ENCODE measurements at regions not wholly inside any gene's neighbourhood (a gene's known extent, or its start where the extent isn't known, plus 50 kb on each side); places are given as distances from the start of the nearest gene placed in this dataset.

- DNase-seq (ENCODE audit: low read depth, low spot score) = no peak
These were observed 168.0 kb downstream of the LINC00237 start for GRCh38 chr20:20938131-20938530.

- no peak for DNase-seq (ENCODE audit: low read depth, low spot score)
These were observed 172.8 kb downstream of the LINC00237 start for GRCh38 chr20:20933142-20933958.

GRCh38 chr20:20932156-20932555 is 174.0 kb downstream of the LINC00237 start:
- no peak for DNase-seq (ENCODE audit: low read depth, low spot score)

- DNase-seq (ENCODE audit: low read depth, low spot score) = no peak
These were observed 174.5 kb downstream of the LINC00237 start for GRCh38 chr20:20931632-20932031.

- DNase-seq (ENCODE audit: low read depth, low spot score) = no peak
These were observed 175.1 kb downstream of the LINC00237 start for GRCh38 chr20:20931024-20931423.

- no peak for DNase-seq (ENCODE audit: low read depth, low spot score)
These were observed 175.7 kb downstream of the LINC00237 start for GRCh38 chr20:20930500-20930899.

- DNase-seq (ENCODE audit: low read depth, low spot score) = no peak
These were observed 176.8 kb downstream of the LINC00237 start for GRCh38 chr20:20929341-20929740.

GRCh38 chr20:20926222-20926905 is 179.8 kb downstream of the LINC00237 start:
- no peak for DNase-seq (ENCODE audit: low read depth, low spot score)

GRCh38 chr20:20920433-20920832 is 185.7 kb downstream of the LINC00237 start:
- no peak for DNase-seq (ENCODE audit: low read depth, low spot score)

- no peak for DNase-seq (ENCODE audit: low read depth, low spot score)
These were observed 190.3 kb downstream of the LINC00237 start for GRCh38 chr20:20915844-20916243.

- DNase-seq (ENCODE audit: low read depth, low spot score) = no peak
These were observed 192.0 kb upstream of the RALGAPA2 start for GRCh38 chr20:20904501-20904831.

GRCh38 chr20:20903773-20904500 is 191.5 kb upstream of the RALGAPA2 start:
- DNase-seq (ENCODE audit: low read depth, low spot score) = no peak

GRCh38 chr20:20897922-20898321 is 185.5 kb upstream of the RALGAPA2 start:
- DNase-seq (ENCODE audit: low read depth, low spot score) = no peak

GRCh38 chr20:20897145-20897544 is 184.7 kb upstream of the RALGAPA2 start:
- DNase-seq (ENCODE audit: low read depth, low spot score) = no peak

GRCh38 chr20:20896606-20897005 is 184.2 kb upstream of the RALGAPA2 start:
- no peak for DNase-seq (ENCODE audit: low read depth, low spot score)

GRCh38 chr20:20895537-20895936 is 183.1 kb upstream of the RALGAPA2 start:
- DNase-seq (ENCODE audit: low read depth, low spot score) = no peak

GRCh38 chr20:20894753-20895152 is 182.3 kb upstream of the RALGAPA2 start:
- no peak for DNase-seq (ENCODE audit: low read depth, low spot score)

GRCh38 chr20:20894280-20894679 is 181.8 kb upstream of the RALGAPA2 start:
- no peak for DNase-seq (ENCODE audit: low read depth, low spot score)

GRCh38 chr20:20892328-20892727 is 179.9 kb upstream of the RALGAPA2 start:
- DNase-seq (ENCODE audit: low read depth, low spot score) = no peak

- no peak for DNase-seq (ENCODE audit: low read depth, low spot score)
These were observed 178.3 kb upstream of the RALGAPA2 start for GRCh38 chr20:20890751-20891150.

- DNase-seq (ENCODE audit: low read depth, low spot score) = no peak
These were observed 176.5 kb upstream of the RALGAPA2 start for GRCh38 chr20:20888936-20889335.

- no peak for DNase-seq (ENCODE audit: low read depth, low spot score)
These were observed 175.8 kb upstream of the RALGAPA2 start for GRCh38 chr20:20888266-20888656.
